ENCODE measurements at regions not wholly inside any gene's neighbourhood (a gene's known extent, or its start where the extent isn't known, plus 50 kb on each side); places are given as distances from the start of the nearest gene placed in this dataset.

GRCh38 chr12:68102163-68102562 lies 57.4 kb downstream of the IFNG start:
- no peak overlapping the region for H3K4ac ChIP-seq (ENCODE audit: low read depth, low read length)
- H2AK5ac ChIP-seq (ENCODE audit: insufficient read length, low read length): no peak overlapping the region
- TF ChIP-seq CTCF (conservative IDR thresholded peaks at IDR 0.05): no peak
- no peak overlapping the region for H3K9ac ChIP-seq (ENCODE audit: extremely low read depth, insufficient read length, low read length)
- no CpG with 5 or more reads among the region's 2 CpGs for WGBS (ENCODE audit: extremely low coverage, insufficient read length, low lambda C conversion rate)
- H4K8ac ChIP-seq (replicated peaks; ENCODE audit: insufficient read length, low read depth, low read length): no peak overlapping the region
- no peak overlapping the region for H2BK15ac ChIP-seq (ENCODE audit: low read depth, low read length)
- no peaks in the 10 kb centered on the region; a peak in 1 of 7 replicates for H3K36me3 Mint-ChIP-seq (ENCODE audit: insufficient read depth in 1 of 3, low read depth in 3 of 3)
- H4K5ac ChIP-seq (ENCODE audit: insufficient read length, low read depth, low read length): no peak overlapping the region
- no peak overlapping the region for H2AFZ ChIP-seq (ENCODE audit: low read length)
- no peak overlapping the region for H3K14ac ChIP-seq (ENCODE audit: insufficient read depth, low read length)
- no peak overlapping the region for H2BK5ac ChIP-seq (ENCODE audit: insufficient read length, low read length)
- H3K9me3 ChIP-seq (ENCODE audit: control insufficient read depth, low read depth, low read length): no peaks in the 10 kb centered on the region
- no peak overlapping the region for H3K27ac Mint-ChIP-seq
- H2BK12ac ChIP-seq (ENCODE audit: insufficient read length, low read depth, low read length): no peak overlapping the region
- DNase-seq: no peak
- H3K27me3 Mint-ChIP-seq (ENCODE audit: low read depth): no peaks in the 10 kb centered on the region
- no peak overlapping the region for H3K27ac ChIP-seq (ENCODE audit: insufficient read length, low read depth, low read length)
- H3K4me1 ChIP-seq (ENCODE audit: insufficient read depth, low read length): no peaks in the 10 kb centered on the region; the same call in 1 of the 2 replicates
- H3K4me1 Mint-ChIP-seq: peaks cover 11% of the 10 kb centered on the region in 2 experiments
- H3K4me2 ChIP-seq (ENCODE audit: insufficient read depth, insufficient read length, low read length): no peak overlapping the region
- no peak overlapping the region for H3T11ph ChIP-seq (ENCODE audit: low read length)
- no peak overlapping the region for H3K18ac ChIP-seq (ENCODE audit: insufficient read length, low read depth, low read length)
- no peaks in the 10 kb centered on the region for H3K79me1 ChIP-seq (ENCODE audit: insufficient read depth, low read depth, low read length, poor library complexity, severe bottlenecking)
- no peaks in the 10 kb centered on the region for H3K23me2 ChIP-seq (ENCODE audit: insufficient read length, low read depth, low read length, poor library complexity, severe bottlenecking)
- H2BK20ac ChIP-seq (ENCODE audit: low read depth, low read length, poor library complexity, severe bottlenecking): no peak overlapping the region
- no peak overlapping the region for H3K23ac ChIP-seq (ENCODE audit: insufficient read length, low read depth, low read length)
- H3K9me3 Mint-ChIP-seq: peaks cover 0 to 6% of the 10 kb centered on the region in 2 experiments; a peak in 1 of 5 replicates
- no peak overlapping the region for H3K4me3 Mint-ChIP-seq
- H4K91ac ChIP-seq (ENCODE audit: insufficient read length, low read depth, low read length): no peak overlapping the region
- no peaks in the 10 kb centered on the region for H4K20me1 ChIP-seq (ENCODE audit: control insufficient read depth, insufficient read depth, insufficient read length)
- no peaks in the 10 kb centered on the region for H3K79me2 ChIP-seq (ENCODE audit: insufficient read depth, low read length)
- no peaks in the 10 kb centered on the region for H3K27me3 ChIP-seq (ENCODE audit: insufficient read depth, low read length)
- H3K56ac ChIP-seq (ENCODE audit: insufficient read length, low read depth, low read length): no peak overlapping the region
- no peak overlapping the region for H2BK120ac ChIP-seq (ENCODE audit: low read depth, low read length, poor library complexity, severe bottlenecking)
